RPMI8226 (cell line): ENCODE measurements at regions not wholly inside any gene's neighbourhood (a gene's known extent, or its start where the extent isn't known, plus 50 kb on each side); places are given as distances from the start of the nearest gene placed in this dataset.

ENCODE experiments used
- DNase-seq: peaks from one replicate; pipeline ENCODE4 v3.0.0-alpha.2; 2015

DNA sequence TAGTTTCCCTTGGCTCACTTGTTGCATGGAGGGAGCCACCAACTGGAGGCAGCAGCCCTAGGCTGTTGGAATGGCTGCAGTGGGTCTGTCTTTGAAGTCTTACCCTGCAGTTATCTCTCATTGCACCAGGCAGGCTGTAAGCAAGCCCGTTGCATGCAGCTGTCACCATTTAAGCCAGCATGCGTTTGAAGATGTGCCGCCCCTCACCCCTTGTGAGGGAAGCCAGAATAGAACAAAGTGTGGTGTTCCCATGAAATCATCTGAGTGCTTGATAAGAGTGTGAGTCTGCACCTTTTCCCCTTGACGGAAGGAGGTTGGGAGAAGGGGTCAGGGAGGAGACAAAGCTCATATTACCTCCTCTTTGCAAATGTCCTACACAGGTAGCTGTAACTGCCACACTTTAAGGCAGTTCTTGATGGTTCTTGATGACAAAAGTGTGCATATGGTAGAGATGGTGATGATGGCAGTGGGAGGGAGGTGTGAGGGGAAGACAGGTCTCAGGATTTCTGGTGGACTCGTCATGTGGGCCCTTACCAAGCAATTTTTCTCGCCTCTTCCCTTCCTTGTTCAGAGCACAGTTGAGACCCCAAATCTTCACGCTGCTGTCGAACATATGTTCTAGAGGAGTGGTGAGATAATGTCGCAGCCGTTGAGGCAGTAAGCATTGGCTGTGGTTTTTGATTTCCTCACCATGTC lies 191.4 kb upstream of the LEF1 start:
- no peak for DNase-seq

DNA sequence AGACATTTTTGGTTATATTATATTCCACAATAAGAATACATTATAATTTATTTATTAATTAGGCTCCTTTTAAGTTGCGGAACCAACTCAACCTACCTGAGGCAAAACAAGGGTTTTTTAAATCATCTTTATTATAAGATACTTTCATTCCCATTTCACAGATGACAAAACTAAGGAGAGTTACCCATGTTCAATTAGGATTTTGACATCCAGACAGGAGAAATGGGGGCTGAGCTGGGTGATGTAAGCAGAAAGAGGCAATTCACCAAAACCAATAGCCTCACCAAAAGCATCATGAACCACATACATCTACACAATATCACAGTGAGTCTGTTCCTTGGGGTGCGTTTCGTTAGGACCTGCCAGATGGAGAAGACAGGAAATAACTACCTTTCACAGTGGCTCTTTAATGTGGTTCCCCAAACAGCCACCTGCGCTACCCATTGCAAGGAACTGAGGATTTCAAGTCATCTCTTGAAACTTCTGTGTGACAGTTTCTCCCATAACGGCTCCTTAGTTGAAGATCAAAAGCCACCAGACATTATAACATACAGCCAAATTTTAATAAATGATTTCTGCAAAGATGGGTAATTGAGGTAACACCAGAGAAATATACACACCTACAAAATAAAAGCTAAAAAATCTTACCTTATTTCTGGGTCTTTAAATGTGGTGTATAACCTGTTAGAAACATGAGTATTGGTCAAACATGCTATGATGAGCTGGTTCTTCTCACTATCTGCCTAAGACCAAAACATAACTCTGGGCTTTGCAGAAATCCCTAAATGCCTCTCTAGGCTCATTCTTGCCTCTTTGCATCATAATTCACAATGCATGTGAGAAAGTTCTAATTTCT lies 190.6 kb upstream of the LEF1 start:
- DNase-seq = no peak

- DNase-seq = no peak
Measured at GRCh38 chr4:108355902-108356535, 187.3 kb upstream of the LEF1 start.

GRCh38 chr4:108355186-108355901 lies 186.6 kb upstream of the LEF1 start:
- DNase-seq = no peak

DNA sequence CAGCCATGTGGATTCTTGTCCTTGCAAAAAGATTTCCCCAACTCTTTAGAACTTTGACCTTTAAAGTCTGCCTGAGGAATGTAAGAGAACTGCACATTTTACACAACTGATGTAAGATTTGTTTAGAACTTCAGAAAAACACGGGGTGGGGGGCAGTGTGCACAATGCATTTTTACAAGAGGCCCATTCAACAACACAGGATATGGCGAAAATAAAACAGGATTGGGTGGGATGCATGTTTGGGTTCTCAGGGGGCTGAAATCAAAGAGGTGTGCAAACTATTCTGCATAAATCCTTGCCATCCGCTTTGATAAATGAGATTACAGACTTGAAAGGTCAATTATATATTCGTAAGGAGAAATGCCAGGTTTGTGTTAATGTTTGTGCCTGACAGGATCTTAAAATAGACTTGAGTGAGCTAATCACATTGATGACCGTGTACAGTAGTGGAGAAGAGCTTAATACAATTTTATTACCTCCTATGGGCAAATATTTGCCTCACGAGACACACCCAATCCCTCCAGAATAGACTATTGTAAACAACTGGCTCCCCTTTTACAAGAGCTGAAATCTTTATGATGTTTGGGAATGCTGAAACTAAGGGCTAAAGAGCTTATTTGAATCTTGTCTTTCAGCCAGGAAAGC lies 184.1 kb upstream of the LEF1 start:
- DNase-seq = no peak

- no peak for DNase-seq
Measured at GRCh38 chr4:108351791-108352190, 183.1 kb upstream of the LEF1 start.

- DNase-seq = no peak
Measured at GRCh38 chr4:108350332-108350731, 181.6 kb upstream of the LEF1 start.

DNA sequence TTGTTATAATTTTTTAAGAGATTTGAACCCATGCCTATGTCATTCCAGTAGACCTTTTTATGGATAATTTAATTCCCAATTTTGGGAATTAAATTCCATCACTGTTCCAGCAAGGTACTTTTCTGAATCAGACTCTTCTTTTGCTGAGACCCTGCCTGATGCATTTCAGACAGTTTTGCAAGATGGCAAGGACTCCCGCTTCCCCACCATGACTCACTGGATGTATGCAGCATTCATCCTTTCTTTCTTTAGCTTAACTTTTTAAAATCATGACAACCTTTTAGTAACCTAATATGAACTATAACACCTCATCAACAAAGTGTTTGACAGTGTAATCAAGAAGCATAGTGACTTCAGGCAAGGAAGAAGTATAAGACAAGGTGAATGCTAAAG lies 178.1 kb upstream of the LEF1 start:
- no peak for DNase-seq

DNA sequence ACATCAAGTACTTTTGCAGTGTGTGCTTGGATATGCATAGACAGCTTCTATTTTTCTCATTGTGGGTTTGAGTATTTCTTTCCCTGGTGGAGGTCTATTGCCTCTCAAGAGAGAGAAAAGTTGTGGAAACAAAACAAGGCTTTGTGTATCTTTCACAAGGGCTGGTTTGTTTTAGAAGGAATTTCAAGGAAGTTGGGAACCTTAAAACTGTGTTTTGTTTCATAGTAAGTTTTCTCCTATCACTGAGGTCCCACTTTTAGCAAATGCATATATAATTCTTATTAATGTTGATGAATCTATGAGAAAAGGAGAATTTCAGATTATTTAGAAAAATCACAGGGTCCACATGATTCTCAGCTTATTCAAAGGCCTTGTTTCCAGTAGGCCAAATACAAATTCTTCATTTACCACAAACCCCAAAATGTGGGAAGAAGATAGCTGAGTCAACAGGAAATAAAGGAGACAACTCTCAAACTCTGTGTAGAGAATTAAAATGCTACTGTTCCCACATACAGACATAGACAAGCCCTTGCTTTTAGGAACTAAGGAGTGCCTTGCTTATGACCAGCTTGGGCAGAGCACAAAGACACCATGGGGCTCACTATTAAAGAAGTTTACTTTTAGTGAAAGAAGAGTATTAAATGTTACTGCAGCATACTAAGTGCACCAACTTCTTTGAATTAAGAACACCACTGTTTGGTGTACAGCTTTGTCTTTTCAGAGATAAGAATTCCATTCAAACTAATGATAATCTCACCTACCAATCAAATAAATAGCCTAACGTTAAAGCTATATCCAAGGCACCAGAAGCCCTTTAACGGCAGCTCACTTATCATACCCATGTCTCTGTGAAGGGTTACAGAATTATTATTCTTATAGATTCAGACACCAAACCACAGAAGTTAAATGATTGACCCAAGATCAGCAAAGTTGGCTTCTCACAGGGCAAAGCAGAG lies 177.4 kb upstream of the LEF1 start:
- no peak for DNase-seq

DNA sequence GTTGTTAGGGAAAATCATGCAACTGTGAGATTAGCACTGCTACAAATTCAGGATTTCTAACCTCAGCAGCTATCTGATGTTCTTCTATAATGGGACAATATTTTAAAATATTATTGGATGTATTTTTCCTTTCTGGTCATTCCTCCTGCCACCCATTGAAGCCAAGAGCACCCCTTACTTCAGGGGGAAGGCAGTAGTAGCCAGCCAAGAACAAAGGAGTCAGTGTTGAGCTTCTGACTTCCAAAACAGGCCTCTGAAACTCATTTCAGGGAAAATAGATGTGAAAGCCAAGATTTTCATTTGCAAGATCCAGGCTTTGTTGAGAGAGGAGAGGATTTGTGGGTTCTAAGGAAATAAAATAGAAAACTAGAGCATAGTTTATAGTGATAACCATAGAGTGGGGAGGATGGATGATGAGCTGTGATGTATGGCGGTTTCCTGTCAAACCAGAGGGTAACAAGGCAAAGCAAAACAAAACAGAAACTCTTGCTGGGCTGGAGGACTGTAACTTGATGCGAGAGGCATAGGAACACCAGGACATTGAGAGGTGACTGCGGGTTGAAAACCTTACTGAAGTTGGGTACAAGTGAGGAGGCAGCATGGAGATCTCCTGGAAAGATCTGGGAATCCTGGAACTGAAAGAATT lies 173.7 kb upstream of the LEF1 start:
- DNase-seq = no peak

DNA sequence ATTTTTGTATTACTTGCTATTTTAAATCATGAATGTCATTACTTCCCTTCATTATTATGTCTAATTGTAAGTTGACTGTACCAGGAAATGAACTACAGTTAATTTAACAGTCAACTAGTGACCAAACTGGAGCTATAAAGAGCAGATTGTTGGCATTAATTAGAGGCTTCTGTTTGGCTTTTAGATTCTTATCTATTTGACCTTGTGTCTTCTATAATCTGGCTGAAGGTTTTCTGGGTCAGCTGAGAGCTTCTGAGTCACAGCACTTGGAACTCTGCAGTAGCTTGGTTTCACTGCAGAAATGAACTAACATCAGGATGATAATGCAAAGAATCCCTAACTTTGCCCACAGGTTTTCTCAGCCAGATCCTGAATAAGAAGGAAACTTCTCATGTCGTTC lies 169.2 kb upstream of the LEF1 start:
- DNase-seq = no peak

GRCh38 chr4:108336076-108336475 lies 167.3 kb upstream of the LEF1 start:
- no peak for DNase-seq

DNA sequence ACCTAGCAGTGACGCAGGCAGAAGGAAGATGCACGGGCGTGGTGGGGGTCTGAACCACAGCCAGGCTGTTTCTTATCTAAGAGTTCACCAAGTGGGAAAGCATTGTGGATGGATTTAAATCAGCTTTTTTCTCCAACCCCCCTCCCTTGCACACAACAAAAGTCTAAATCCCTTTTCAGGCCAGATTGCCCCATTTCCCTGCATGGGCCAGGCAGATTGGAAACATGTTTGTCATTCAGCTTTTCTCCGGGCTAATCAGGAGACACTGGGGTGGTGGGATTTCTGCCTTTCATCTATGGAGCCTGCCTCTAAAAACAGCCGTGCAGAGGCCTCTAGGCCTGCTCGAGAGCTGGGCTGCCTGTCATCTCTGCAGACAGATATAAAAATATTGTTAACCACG lies 166.3 kb upstream of the LEF1 start:
- no peak for DNase-seq

- no peak for DNase-seq
Measured at GRCh38 chr4:108334031-108334430, 165.3 kb upstream of the LEF1 start.

- no peak for DNase-seq
Measured at GRCh38 chr4:108333353-108333942, 164.7 kb upstream of the LEF1 start.

- no peak for DNase-seq
Measured at GRCh38 chr4:108331905-108332632, 163.3 kb upstream of the LEF1 start.

DNA sequence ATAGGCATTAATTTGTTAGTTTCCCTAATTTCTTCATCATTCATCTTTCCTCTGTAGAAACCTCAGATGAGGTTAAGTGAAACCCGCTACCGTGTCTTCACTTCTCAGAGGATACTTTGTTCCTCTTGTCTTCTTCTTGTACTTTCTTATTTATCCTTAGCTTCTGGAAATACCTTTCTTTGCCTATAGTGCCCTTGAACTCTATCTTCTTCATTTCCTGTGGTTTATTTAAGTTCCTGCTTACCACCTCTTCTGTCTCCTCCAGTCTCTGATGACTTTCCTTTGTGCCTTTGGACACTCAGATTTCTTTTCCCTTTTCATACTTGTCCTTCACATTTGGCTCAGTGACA lies 159.6 kb upstream of the LEF1 start:
- no peak for DNase-seq

GRCh38 chr4:108327642-108328382 lies 159.1 kb upstream of the LEF1 start:
- DNase-seq = no peak

DNA sequence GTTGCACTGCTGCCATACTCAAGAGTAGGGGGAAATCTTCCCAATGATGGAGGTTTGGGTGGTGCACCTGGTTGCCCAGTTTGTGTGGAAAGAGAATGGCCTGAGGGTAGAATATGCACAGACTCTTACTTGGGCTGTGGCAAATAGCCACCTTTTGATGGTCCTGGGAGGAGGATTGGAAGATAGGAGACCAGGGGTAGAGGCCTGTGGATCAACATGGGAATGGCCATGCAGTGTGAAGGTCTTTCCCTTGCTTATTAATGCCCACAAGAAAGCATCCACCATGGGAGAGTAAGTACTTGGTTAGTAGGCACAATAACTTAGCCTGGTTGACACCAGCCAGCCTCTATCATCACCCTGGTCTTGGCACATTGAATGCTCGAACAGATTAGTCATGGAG lies 156.8 kb upstream of the LEF1 start:
- no peak for DNase-seq
